Ishikawa (cell line): ENCODE measurements at regions not wholly inside any gene's neighbourhood (a gene's known extent, or its start where the extent isn't known, plus 50 kb on each side); places are given as distances from the start of the nearest gene placed in this dataset.

ENCODE experiments used
- EGR1 ChIP-seq: IDR thresholded peaks from 2 replicates; pipeline ENCODE4 v1.6.1; 2012
- EP300 ChIP-seq: IDR thresholded peaks from 2 replicates; pipeline ENCODE4 v1.6.1; 2012; ENCODE audit warnings: borderline replicate concordance
- FOXM1 ChIP-seq: IDR thresholded peaks from 2 replicates; pipeline ENCODE4 v1.6.1; 2012; ENCODE audit warnings: low read depth, borderline replicate concordance
- TAF1 ChIP-seq: IDR thresholded peaks from 2 replicates; pipeline ENCODE4 v1.6.1; 2012; ENCODE audit warnings: low read depth, mild to moderate bottlenecking
- TEAD4 ChIP-seq: IDR thresholded peaks from 2 replicates; pipeline ENCODE4 v1.6.1; 2012
- TF ChIP-seq, protein P1 (sequence below): IDR thresholded peaks from 2 replicates; pipeline ENCODE4 v1.6.1; 2012; ENCODE audit warnings: low read depth, mild to moderate bottlenecking
- TF ChIP-seq, protein P2 (sequence below): IDR thresholded peaks from 2 replicates; pipeline ENCODE4 v1.6.1; 2012

DNA sequence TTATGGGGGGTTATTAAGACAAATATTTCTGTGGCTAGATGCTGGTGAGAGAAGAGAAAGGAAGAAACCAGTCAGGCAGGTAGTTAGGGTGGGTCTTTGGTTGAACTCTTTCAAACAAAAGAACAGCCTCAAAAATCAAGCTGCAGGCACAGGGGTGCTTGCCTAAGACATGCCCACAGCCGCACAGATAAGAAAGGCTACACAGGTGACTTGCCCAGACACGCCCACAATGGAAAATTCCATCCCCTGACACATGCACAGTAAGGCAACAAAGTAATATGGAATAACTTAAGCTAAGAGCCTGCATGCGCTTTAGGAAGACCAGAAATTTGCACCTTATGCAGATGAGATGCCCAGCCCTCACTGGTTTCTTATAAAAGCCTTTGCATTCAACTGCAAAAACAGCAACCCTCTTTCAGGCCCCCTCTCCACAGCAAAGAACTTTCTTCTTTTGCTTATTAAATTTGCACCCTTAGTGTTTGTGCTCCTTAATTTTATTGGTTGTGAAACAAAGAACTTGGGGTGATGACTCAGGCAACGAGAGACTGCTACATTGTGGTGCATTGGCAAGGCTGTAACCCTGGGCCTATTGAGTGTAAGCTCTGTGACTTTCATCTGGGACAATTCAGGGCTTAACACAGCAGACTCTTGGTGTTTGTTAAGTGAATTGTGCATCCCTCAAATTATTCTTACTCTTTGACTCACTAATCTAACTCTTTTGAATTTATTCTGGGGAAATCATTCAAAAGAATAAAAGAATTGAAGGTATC, 149.4 kb downstream of the RPAP3 start:
- TF ChIP-seq, protein P1, sequence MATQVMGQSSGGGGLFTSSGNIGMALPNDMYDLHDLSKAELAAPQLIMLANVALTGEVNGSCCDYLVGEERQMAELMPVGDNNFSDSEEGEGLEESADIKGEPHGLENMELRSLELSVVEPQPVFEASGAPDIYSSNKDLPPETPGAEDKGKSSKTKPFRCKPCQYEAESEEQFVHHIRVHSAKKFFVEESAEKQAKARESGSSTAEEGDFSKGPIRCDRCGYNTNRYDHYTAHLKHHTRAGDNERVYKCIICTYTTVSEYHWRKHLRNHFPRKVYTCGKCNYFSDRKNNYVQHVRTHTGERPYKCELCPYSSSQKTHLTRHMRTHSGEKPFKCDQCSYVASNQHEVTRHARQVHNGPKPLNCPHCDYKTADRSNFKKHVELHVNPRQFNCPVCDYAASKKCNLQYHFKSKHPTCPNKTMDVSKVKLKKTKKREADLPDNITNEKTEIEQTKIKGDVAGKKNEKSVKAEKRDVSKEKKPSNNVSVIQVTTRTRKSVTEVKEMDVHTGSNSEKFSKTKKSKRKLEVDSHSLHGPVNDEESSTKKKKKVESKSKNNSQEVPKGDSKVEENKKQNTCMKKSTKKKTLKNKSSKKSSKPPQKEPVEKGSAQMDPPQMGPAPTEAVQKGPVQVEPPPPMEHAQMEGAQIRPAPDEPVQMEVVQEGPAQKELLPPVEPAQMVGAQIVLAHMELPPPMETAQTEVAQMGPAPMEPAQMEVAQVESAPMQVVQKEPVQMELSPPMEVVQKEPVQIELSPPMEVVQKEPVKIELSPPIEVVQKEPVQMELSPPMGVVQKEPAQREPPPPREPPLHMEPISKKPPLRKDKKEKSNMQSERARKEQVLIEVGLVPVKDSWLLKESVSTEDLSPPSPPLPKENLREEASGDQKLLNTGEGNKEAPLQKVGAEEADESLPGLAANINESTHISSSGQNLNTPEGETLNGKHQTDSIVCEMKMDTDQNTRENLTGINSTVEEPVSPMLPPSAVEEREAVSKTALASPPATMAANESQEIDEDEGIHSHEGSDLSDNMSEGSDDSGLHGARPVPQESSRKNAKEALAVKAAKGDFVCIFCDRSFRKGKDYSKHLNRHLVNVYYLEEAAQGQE, result no peak
- TF ChIP-seq EP300, result no peak
- no peak for TF ChIP-seq FOXM1
- no peak for TF ChIP-seq TAF1
- TF ChIP-seq EGR1, result no peak
- TF ChIP-seq, protein P2, sequence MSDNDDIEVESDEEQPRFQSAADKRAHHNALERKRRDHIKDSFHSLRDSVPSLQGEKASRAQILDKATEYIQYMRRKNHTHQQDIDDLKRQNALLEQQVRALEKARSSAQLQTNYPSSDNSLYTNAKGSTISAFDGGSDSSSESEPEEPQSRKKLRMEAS, result no peak
- TF ChIP-seq TEAD4, result no peak
